Activated T-helper 1 cell treated with Interleukin-2 at 50 U/mL for 16 hours (primary cell): ENCODE measurements at regions not wholly inside any gene's neighbourhood (a gene's known extent, or its start where the extent isn't known, plus 50 kb on each side); places are given as distances from the start of the nearest gene placed in this dataset.
"Not testable (repeated sequence)": the region's sequence is repeated elsewhere in the genome, so short reads cannot be mapped to it uniquely, and the experiment has no call there.

Experiments used
- DNase-seq: peaks from one replicate; pipeline ENCODE4 v3.0.0-alpha.2; 2020; ENCODE audit warnings: low read depth

GRCh38 chr14:106522118-106522517 is 995.7 kb downstream of the TMEM121 start:
- not testable (repeated sequence) for DNase-seq

- no peak for DNase-seq
Measured at GRCh38 chr14:106522990-106523389, 996.6 kb downstream of the TMEM121 start.

GRCh38 chr14:106528717-106529116 is 1002.3 kb downstream of the TMEM121 start:
- no peak for DNase-seq

GRCh38 chr14:106530031-106530422 is 1003.6 kb downstream of the TMEM121 start:
- no peak for DNase-seq

GRCh38 chr14:106530423-106531107 is 1004.2 kb downstream of the TMEM121 start:
- peak; percentile 18 for DNase-seq

GRCh38 chr14:106537597-106537996 is 1011.2 kb downstream of the TMEM121 start:
- not testable (repeated sequence) for DNase-seq

- DNase-seq = no peak
Measured at GRCh38 chr14:106538201-106538600, 1011.8 kb downstream of the TMEM121 start.

GRCh38 chr14:106547735-106548434 is 1021.5 kb downstream of the TMEM121 start:
- no peak for DNase-seq

- DNase-seq = no peak
Measured at GRCh38 chr14:106549064-106549463, 1022.7 kb downstream of the TMEM121 start.

GRCh38 chr14:106551265-106551664 is 1024.9 kb downstream of the TMEM121 start:
- no peak for DNase-seq

GRCh38 chr14:106556211-106556610 is 1029.8 kb downstream of the TMEM121 start:
- not testable (repeated sequence) for DNase-seq

GRCh38 chr14:106556665-106557289 is 1030.4 kb downstream of the TMEM121 start:
- peak; percentile 55 for DNase-seq

GRCh38 chr14:106562451-106562850 is 1036.1 kb downstream of the TMEM121 start:
- DNase-seq = no peak

GRCh38 chr14:106564058-106564643 is 1037.8 kb downstream of the TMEM121 start:
- peak; percentile 23 for DNase-seq

- no peak for DNase-seq
Measured at GRCh38 chr14:106578481-106578880, 1052.1 kb downstream of the TMEM121 start.

GRCh38 chr14:106579084-106579483 is 1052.7 kb downstream of the TMEM121 start:
- DNase-seq = no peak

- DNase-seq = no peak
Measured at GRCh38 chr14:106585692-106586091, 1059.3 kb downstream of the TMEM121 start.

GRCh38 chr14:106586098-106586704 is 1059.8 kb downstream of the TMEM121 start:
- DNase-seq = peak; percentile 43

- DNase-seq = not testable (repeated sequence)
Measured at GRCh38 chr14:106591539-106591938, 1065.2 kb downstream of the TMEM121 start.

- peak; percentile 26 for DNase-seq
Measured at GRCh38 chr14:106592115-106592852, 1065.9 kb downstream of the TMEM121 start.

- DNase-seq = no peak
Measured at GRCh38 chr14:106599209-106599608, 1072.8 kb downstream of the TMEM121 start.
